K562 (cell line): ENCODE measurements at regions not wholly inside any gene's neighbourhood (a gene's known extent, or its start where the extent isn't known, plus 50 kb on each side); places are given as distances from the start of the nearest gene placed in this dataset.

ENCODE experiments used
- ATAC-seq: fragments of 200-7000 bp; cut with Tn5 transposase; 3 replicates; pipeline ENCODE4 v1.9.1; 2020; ENCODE audit warnings: moderate library complexity
- BruUV-seq: library from RNA; stranded (reverse); fragments of 400-500 nt; replicated peaks from 2 replicates; lab custom pipeline; 2021; lab: Mats Ljungman, UMichigan
- CTCF ChIA-PET: fragments of 300-600 bp; formaldehyde crosslinking; extraction: SDS; loops from one replicate; lab custom pipeline; 2021; ENCODE audit warnings: low intra/inter-chr PET ratio; lab: Yijun Ruan, JAX
- POLR2A ChIA-PET: fragments of 300-600, 350-650 bp; sonication (Branson Sonifier 250); formaldehyde crosslinking; extraction: SDS; loops from one replicate; lab custom pipeline; 2021; ENCODE audit warnings: antibody characterized with exemption, inconsistent platforms; lab: Yijun Ruan, JAX
- DNase-seq, 4 experiments: peaks; one replicate each; pipeline versions ENCODE4 v3.0.0 to v3.0.0-alpha.2; 2011 to 2018; ENCODE audit warnings: low spot score in 3 of 4, mixed read lengths in 3 of 4; ENCODE audit errors: extremely low read depth in 1 of 4
- FAIRE-seq: peaks from 2 replicates; lab custom pipeline; 2011; peaks lifted over from hg19 to GRCh38; lab: Jason Lieb, UNC
- H2AFZ ChIP-seq: 2 replicates; pipeline ENCODE4 v1.6.0; 2011; ENCODE audit warnings: low read depth, low read length, control low read depth, inconsistent platforms
- H3K27ac ChIP-seq: fragments of 200-600 bp; 3 replicates; pipeline ENCODE4 v1.8.0; 2011; ENCODE audit warnings: low read depth, mild to moderate bottlenecking, control low read depth, inconsistent platforms, low read length, moderate library complexity, mixed read lengths; ENCODE audit errors: extremely low read depth
- H3K27me3 ChIP-seq, 2 experiments: fragments of 300-600 bp in 1 of 2; 2 replicates in 1 of 2; 3 replicates in 1 of 2; pipeline versions ENCODE4 v1.6.0 to v1.8.0; 2011; ENCODE audit warnings: inconsistent platforms in 2 of 2, low read length in 2 of 2, mild to moderate bottlenecking in 1 of 2, mixed read lengths in 1 of 2, moderate library complexity in 1 of 2; ENCODE audit not compliant: control insufficient read depth in 2 of 2, insufficient read depth in 2 of 2
- H3K36me3 ChIP-seq: fragments of 300-600 bp; 3 replicates; pipeline ENCODE4 v1.8.0; 2011; ENCODE audit warnings: mild to moderate bottlenecking, low read length, inconsistent platforms; ENCODE audit not compliant: control insufficient read depth, insufficient read depth
- H3K4me1 ChIP-seq, 2 experiments: fragments of 200-600 bp in 1 of 2; replicated peaks in 1 of 2; 2 replicates in 1 of 2; 3 replicates in 1 of 2; pipeline versions ENCODE4 v1.5.1 to v1.8.0; 2011; ENCODE audit warnings: inconsistent platforms in 2 of 2, low read length in 2 of 2, mild to moderate bottlenecking in 1 of 2, mixed read lengths in 1 of 2, moderate library complexity in 1 of 2; ENCODE audit not compliant: control insufficient read depth in 2 of 2, insufficient read depth in 2 of 2
- H3K4me2 ChIP-seq: 2 replicates; pipeline ENCODE4 v1.6.1; 2011; ENCODE audit warnings: low read length, control low read depth, inconsistent platforms, mixed read lengths; ENCODE audit not compliant: insufficient read depth
- H3K4me3 ChIP-seq: fragments of 200-600 bp; sonication (generic), shearing (Covaris generic); 2 replicates; pipeline ENCODE4 v1.5.1; 2016; ENCODE audit warnings: control low read depth, inconsistent platforms
- H3K79me2 ChIP-seq: fragments of 200-600 bp; 3 replicates; pipeline ENCODE4 v1.8.0; 2011; ENCODE audit warnings: low read length, inconsistent platforms; ENCODE audit not compliant: control insufficient read depth, insufficient read depth
- H3K9ac ChIP-seq, 2 experiments: 2 replicates each; pipeline versions ENCODE4 v1.6.0 to v1.6.1; 2011; ENCODE audit warnings: low read depth in 2 of 2, low read length in 2 of 2, control low read depth in 1 of 2, inconsistent platforms in 1 of 2, mild to moderate bottlenecking in 1 of 2, mixed read lengths in 1 of 2; ENCODE audit not compliant: insufficient read depth in 1 of 2
- H3K9me1 ChIP-seq: one replicate; pipeline ENCODE4 v1.6.0; 2011; ENCODE audit warnings: inconsistent platforms, mild to moderate bottlenecking, low read length, moderate library complexity; ENCODE audit not compliant: control insufficient read depth, insufficient read depth
- H3K9me3 ChIP-seq: replicated peaks from 2 replicates; pipeline ENCODE4 v1.5.1; 2011; ENCODE audit warnings: low read depth, low read length, inconsistent platforms; ENCODE audit not compliant: control insufficient read depth, insufficient read depth
- H4K20me1 ChIP-seq: replicated peaks from 2 replicates; pipeline ENCODE4 v1.6.1; 2011; ENCODE audit warnings: low read length, inconsistent platforms, mixed read lengths; ENCODE audit not compliant: control insufficient read depth, insufficient read depth
- CXXC5 ChIP-seq: fragments of 250-450 bp; sonication (Bioruptor Pico); IDR thresholded peaks from 2 replicates; pipeline ENCODE4 v1.8.0; 2022; ENCODE audit warnings: inconsistent platforms, mild to moderate bottlenecking, moderate library complexity
- ELF2 ChIP-seq: fragments of 250-450 bp; sonication (Bioruptor Pico); IDR thresholded peaks from 2 replicates; pipeline ENCODE4 v1.5.0; 2021; ENCODE audit warnings: mild to moderate bottlenecking
- POLR2G ChIP-seq: fragments of 200-400 bp; formaldehyde crosslinking; IDR thresholded peaks from 2 replicates; pipeline ENCODE4 v1.6.1; 2017; ENCODE audit warnings: low read depth, mild to moderate bottlenecking, antibody characterized with exemption, low read length, moderate library complexity
- WGBS: fragments of 100-300 bp; shearing (Covaris generic); methylation state at CpG from one replicate; pipeline ENCODE4 v1.1.6; 2016; ENCODE audit warnings: low coverage, mixed read lengths; ENCODE audit not compliant: insufficient coverage; ENCODE audit errors: missing lambda C conversion rate; 5-methylcytosine and 5-hydroxymethylcytosine counted together
- in situ Hi-C: fragments of 300-500 bp; cut with MboI; formaldehyde crosslinking; loops from 4 replicates; pipeline ENCODE4 v1.15.0; 2018; ENCODE audit warnings: inconsistent platforms, mixed read lengths
- intact Hi-C: fragments of 100-400 bp; cut with micrococcal nuclease; formaldehyde crosslinking; loops from 2 replicates; pipeline ENCODE4 v1.14.2; 2022
- TF ChIP-seq, protein P1 (sequence below): fragments of 250-450 bp; sonication (Bioruptor Pico); IDR thresholded peaks from 2 replicates; pipeline ENCODE4 v1.5.0; 2021
- TF ChIP-seq, protein P2 (sequence below): sonication (generic); IDR thresholded peaks from 2 replicates; pipeline ENCODE4 v1.6.1; 2016
- TF ChIP-seq, protein P3 (sequence below): fragments of 250-450 bp; sonication (Bioruptor Pico); IDR thresholded peaks from 2 replicates; pipeline ENCODE4 v1.5.0; 2021
- TF ChIP-seq, protein P4 (sequence below): fragments of 250-450 bp; sonication (Bioruptor Pico); IDR thresholded peaks from 2 replicates; pipeline ENCODE4 v1.5.0; 2021; ENCODE audit warnings: mild to moderate bottlenecking, borderline replicate concordance

DNA sequence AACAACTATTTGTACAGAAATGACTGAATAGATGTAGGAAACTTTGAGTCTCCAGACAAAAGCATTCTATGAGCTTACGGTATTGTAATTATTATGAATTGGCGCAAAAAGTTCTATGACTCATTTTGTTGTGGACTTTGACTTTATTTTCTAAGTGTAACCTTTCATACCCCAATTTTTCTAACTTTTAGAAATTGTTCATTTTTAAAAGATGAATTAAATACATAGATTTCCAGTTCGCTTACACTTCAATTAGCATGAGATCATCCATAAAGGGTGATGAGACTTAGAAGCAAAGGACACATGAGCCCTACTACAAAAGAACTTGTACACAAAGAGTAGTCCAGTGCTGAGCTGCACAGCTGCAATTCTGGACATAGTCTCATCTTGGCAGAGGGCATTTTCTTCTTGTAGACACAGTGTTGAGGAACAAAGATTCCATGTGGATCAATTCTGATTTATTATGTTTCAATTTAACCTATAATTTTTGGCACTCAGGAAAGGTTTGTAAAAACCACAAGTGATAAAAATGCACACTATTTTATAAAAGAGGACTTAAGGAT is 431.1 kb downstream of the LRRIQ3 start:
- Histone ChIP-seq H3K9me3 (no peaks in the 10 kb centered on the region), H3K9me1 (no peaks in the 10 kb centered on the region), H3K27ac (no peak overlapping the region), H3K79me2 (no peaks in the 10 kb centered on the region), H3K4me1 (no peaks in the 10 kb centered on the region), H3K9ac (no peak overlapping the region), H3K36me3 (no peaks in the 10 kb centered on the region), H2AFZ (no peak overlapping the region), H3K4me3 (no peak overlapping the region), H4K20me1 (no peaks in the 10 kb centered on the region), H3K27me3 (no peaks in the 10 kb centered on the region), H3K4me2 (no peak overlapping the region)
- no peak for DNase-seq
- intact Hi-C loops: no loop called here
- no peak for FAIRE-seq
- ChIA-PET CTCF (no interaction called here), POLR2A (no interaction called here)
- no peak for ATAC-seq
- BruUV-seq: no TSS peak
- in situ Hi-C loops: no loop called here
- TF ChIP-seq, protein P1, sequence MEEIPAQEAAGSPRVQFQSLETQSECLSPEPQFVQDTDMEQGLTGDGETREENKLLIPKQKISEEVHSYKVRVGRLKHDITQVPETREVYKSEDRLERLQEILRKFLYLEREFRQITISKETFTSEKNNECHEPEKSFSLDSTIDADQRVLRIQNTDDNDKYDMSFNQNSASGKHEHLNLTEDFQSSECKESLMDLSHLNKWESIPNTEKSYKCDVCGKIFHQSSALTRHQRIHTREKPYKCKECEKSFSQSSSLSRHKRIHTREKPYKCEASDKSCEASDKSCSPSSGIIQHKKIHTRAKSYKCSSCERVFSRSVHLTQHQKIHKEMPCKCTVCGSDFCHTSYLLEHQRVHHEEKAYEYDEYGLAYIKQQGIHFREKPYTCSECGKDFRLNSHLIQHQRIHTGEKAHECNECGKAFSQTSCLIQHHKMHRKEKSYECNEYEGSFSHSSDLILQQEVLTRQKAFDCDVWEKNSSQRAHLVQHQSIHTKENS (CRISPR knock-in tag): no peak
- TF ChIP-seq ELF2 (no peak), POLR2G (no peak), CXXC5 (CRISPR knock-in tag) (no peak)
- TF ChIP-seq, protein P2, sequence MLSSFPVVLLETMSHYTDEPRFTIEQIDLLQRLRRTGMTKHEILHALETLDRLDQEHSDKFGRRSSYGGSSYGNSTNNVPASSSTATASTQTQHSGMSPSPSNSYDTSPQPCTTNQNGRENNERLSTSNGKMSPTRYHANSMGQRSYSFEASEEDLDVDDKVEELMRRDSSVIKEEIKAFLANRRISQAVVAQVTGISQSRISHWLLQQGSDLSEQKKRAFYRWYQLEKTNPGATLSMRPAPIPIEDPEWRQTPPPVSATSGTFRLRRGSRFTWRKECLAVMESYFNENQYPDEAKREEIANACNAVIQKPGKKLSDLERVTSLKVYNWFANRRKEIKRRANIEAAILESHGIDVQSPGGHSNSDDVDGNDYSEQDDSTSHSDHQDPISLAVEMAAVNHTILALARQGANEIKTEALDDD: no peak
- TF ChIP-seq, protein P3, sequence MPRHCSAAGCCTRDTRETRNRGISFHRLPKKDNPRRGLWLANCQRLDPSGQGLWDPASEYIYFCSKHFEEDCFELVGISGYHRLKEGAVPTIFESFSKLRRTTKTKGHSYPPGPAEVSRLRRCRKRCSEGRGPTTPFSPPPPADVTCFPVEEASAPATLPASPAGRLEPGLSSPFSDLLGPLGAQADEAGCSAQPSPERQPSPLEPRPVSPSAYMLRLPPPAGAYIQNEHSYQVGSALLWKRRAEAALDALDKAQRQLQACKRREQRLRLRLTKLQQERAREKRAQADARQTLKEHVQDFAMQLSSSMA (CRISPR knock-in tag): no peak
- TF ChIP-seq, protein P4, sequence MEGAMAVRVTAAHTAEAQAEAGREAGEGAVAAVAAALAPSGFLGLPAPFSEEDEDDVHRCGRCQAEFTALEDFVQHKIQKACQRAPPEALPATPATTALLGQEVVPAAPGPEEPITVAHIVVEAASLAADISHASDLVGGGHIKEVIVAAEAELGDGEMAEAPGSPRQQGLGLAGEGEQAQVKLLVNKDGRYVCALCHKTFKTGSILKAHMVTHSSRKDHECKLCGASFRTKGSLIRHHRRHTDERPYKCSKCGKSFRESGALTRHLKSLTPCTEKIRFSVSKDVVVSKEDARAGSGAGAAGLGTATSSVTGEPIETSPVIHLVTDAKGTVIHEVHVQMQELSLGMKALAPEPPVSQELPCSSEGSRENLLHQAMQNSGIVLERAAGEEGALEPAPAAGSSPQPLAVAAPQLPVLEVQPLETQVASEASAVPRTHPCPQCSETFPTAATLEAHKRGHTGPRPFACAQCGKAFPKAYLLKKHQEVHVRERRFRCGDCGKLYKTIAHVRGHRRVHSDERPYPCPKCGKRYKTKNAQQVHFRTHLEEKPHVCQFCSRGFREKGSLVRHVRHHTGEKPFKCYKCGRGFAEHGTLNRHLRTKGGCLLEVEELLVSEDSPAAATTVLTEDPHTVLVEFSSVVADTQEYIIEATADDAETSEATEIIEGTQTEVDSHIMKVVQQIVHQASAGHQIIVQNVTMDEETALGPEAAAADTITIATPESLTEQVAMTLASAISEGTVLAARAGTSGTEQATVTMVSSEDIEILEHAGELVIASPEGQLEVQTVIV (CRISPR knock-in tag): no peak
- 2% methylated on average over 3 of the region's 3 CpGs for WGBS
